PFSK-1 (cell line): ENCODE measurements at regions not wholly inside any gene's neighbourhood (a gene's known extent, or its start where the extent isn't known, plus 50 kb on each side); places are given as distances from the start of the nearest gene placed in this dataset.

Source experiments
- POLR2AphosphoS5 ChIP-seq: IDR thresholded peaks from 2 replicates; pipeline ENCODE4 v1.6.1; 2012; ENCODE audit warnings: low read depth, mild to moderate bottlenecking, control low read depth, low read length, moderate library complexity
- SIN3A ChIP-seq: IDR thresholded peaks from 2 replicates; pipeline ENCODE4 v1.6.1; 2012; ENCODE audit warnings: mild to moderate bottlenecking, low read length, moderate library complexity, borderline replicate concordance; ENCODE audit not compliant: insufficient read depth
- TAF1 ChIP-seq: IDR thresholded peaks from 2 replicates; pipeline ENCODE4 v1.6.1; 2012; ENCODE audit warnings: low read length, control low read depth, borderline replicate concordance; ENCODE audit not compliant: insufficient read depth
- TF ChIP-seq, protein P1 (sequence below), 2 experiments: IDR thresholded peaks; 2 replicates each; pipeline versions ENCODE4 v1.6.1 to v1.8.0; 2011 to 2012; ENCODE audit warnings: low read depth in 2 of 2, low read length in 2 of 2, control low read depth in 1 of 2, inconsistent platforms in 1 of 2, mild to moderate bottlenecking in 1 of 2, moderate library complexity in 1 of 2; ENCODE audit not compliant: insufficient read depth in 1 of 2

DNA sequence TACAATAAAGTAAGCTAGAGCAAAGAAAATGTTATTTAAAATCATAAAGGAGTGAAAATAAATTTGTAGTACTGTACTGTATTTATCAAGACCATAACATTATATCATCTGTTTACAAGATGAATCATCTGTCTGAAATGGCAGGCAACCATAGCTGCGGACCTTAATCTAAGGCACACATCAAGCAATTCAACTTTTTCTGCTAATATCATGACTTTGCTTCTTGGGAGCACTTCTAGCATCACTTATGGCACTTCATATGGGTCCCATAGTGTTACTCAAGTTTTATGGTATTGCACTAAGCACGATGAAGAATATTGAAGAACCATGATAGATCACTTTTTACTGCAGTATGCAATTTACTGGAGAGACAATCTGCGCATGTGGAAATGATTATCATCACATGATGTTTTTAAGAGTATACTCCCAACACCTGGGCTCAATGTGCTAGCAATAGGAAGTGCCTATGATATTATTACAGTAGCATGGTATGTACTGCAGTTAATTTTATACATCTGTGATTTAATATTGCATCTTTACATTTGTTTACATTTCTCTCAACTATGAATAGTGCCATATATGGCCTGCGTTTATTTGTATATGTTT is 137.7 kb upstream of the NECTIN3 start:
- TF ChIP-seq POLR2AphosphoS5: no peak
- TF ChIP-seq, protein P1, sequence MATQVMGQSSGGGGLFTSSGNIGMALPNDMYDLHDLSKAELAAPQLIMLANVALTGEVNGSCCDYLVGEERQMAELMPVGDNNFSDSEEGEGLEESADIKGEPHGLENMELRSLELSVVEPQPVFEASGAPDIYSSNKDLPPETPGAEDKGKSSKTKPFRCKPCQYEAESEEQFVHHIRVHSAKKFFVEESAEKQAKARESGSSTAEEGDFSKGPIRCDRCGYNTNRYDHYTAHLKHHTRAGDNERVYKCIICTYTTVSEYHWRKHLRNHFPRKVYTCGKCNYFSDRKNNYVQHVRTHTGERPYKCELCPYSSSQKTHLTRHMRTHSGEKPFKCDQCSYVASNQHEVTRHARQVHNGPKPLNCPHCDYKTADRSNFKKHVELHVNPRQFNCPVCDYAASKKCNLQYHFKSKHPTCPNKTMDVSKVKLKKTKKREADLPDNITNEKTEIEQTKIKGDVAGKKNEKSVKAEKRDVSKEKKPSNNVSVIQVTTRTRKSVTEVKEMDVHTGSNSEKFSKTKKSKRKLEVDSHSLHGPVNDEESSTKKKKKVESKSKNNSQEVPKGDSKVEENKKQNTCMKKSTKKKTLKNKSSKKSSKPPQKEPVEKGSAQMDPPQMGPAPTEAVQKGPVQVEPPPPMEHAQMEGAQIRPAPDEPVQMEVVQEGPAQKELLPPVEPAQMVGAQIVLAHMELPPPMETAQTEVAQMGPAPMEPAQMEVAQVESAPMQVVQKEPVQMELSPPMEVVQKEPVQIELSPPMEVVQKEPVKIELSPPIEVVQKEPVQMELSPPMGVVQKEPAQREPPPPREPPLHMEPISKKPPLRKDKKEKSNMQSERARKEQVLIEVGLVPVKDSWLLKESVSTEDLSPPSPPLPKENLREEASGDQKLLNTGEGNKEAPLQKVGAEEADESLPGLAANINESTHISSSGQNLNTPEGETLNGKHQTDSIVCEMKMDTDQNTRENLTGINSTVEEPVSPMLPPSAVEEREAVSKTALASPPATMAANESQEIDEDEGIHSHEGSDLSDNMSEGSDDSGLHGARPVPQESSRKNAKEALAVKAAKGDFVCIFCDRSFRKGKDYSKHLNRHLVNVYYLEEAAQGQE (IDR thresholded peaks at IDR 0.05; ENCODE audit: insufficient read depth in 1 of 2, low read depth in 2 of 2, low read length in 2 of 2): no peak
- TF ChIP-seq TAF1: no peak
- no peak for TF ChIP-seq SIN3A
